Chondrocyte (in vitro differentiated cells): ENCODE measurements at regions not wholly inside any gene's neighbourhood (a gene's known extent, or its start where the extent isn't known, plus 50 kb on each side); places are given as distances from the start of the nearest gene placed in this dataset.

Experiments
- DNase-seq: peaks from one replicate; pipeline ENCODE4 v3.0.0; 2021; ENCODE audit warnings: mixed read lengths, low spot score
- H3K27ac Mint-ChIP-seq: one replicate; pipeline ENCODE4 v1.8.0; 2021; ENCODE audit warnings: mild to moderate bottlenecking, moderate library complexity, mixed read lengths; ENCODE audit not compliant: unreplicated experiment
- H3K27me3 Mint-ChIP-seq: 2 replicates; pipeline ENCODE4 v1.8.0; 2021; ENCODE audit warnings: low read depth, mixed read lengths
- H3K36me3 Mint-ChIP-seq: 2 replicates; pipeline ENCODE4 v1.8.0; 2021; ENCODE audit warnings: low read depth, mixed read lengths
- H3K4me1 Mint-ChIP-seq: 2 replicates; pipeline ENCODE4 v1.8.0; 2021; ENCODE audit warnings: low read depth, mild to moderate bottlenecking, mixed read lengths
- H3K4me3 Mint-ChIP-seq: one replicate; pipeline ENCODE4 v1.8.0; 2021; ENCODE audit warnings: mild to moderate bottlenecking, moderate library complexity, mixed read lengths; ENCODE audit not compliant: unreplicated experiment
- H3K9me3 Mint-ChIP-seq: 2 replicates; pipeline ENCODE4 v1.8.0; 2021; ENCODE audit warnings: low read depth, mixed read lengths
- TF ChIP-seq, protein P1 (sequence below): fragments of 200-600 bp; sonication (generic); IDR thresholded peaks from 2 replicates; pipeline ENCODE4 v1.5.0; 2021; ENCODE audit warnings: antibody characterized with exemption, mild to moderate bottlenecking, moderate library complexity

DNA sequence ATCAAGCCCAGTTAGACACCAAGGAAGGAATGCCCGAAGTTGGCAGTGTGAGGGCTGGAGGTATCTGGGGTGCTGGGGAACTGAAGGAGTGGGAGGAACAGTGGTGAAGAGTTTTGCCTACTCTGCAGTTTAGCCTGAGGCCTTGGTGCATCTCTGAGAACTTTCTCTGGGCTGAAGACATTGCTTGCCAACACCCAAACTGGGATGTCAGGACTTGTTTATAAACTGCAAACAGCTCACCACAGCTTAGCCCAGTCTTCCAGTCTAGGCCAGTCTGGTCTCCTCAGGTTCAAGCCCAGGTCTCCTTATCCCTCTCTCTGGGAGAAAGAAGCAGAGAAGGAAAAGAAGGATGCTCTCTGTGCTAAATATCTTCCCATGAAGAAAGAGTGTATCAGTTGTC is 68.0 kb upstream of the BOC start:
- H3K9me3 Mint-ChIP-seq = peaks cover under 1% of the 10 kb centered on the region
- H3K27me3 Mint-ChIP-seq = no peaks in the 10 kb centered on the region
- no peak overlapping the region for H3K27ac Mint-ChIP-seq
- no peak overlapping the region for H3K4me3 Mint-ChIP-seq
- H3K36me3 Mint-ChIP-seq = no peaks in the 10 kb centered on the region
- no peak for DNase-seq
- TF ChIP-seq, protein P1, sequence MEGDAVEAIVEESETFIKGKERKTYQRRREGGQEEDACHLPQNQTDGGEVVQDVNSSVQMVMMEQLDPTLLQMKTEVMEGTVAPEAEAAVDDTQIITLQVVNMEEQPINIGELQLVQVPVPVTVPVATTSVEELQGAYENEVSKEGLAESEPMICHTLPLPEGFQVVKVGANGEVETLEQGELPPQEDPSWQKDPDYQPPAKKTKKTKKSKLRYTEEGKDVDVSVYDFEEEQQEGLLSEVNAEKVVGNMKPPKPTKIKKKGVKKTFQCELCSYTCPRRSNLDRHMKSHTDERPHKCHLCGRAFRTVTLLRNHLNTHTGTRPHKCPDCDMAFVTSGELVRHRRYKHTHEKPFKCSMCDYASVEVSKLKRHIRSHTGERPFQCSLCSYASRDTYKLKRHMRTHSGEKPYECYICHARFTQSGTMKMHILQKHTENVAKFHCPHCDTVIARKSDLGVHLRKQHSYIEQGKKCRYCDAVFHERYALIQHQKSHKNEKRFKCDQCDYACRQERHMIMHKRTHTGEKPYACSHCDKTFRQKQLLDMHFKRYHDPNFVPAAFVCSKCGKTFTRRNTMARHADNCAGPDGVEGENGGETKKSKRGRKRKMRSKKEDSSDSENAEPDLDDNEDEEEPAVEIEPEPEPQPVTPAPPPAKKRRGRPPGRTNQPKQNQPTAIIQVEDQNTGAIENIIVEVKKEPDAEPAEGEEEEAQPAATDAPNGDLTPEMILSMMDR = no peak
- H3K4me1 Mint-ChIP-seq = peaks cover 18% of the 10 kb centered on the region

DNA sequence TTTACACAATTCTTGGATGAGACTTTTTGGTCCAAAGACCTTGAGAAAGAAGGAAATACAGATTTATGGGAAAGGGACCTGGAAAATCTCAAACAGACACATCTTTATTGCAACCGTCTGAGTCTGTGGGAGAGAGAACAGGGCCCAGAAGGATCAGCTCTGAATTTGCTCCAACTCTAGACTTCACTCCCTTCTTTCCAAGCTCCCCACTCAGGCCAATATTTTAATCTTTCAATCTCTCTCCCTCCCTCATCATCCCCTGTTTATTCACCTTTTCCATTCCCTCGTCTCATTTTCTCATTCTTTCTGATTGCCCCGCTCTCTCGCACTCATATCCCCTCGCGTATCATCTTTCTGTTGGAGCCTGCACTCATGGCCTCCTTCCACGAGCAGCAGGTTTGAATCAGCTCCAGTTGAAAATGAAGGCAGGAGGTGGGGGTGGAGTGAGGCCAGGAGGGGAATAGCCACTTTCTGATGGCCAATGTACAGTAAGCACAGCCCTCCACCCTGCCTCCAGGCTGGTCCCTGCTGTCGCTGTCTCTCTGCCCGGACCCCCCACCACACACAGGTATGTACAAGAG is 63.6 kb upstream of the BOC start:
- no peak for DNase-seq
- H3K4me3 Mint-ChIP-seq = no peak overlapping the region
- TF ChIP-seq, protein P1 = no peak
- no peak overlapping the region for H3K27ac Mint-ChIP-seq
- H3K27me3 Mint-ChIP-seq = no peaks in the 10 kb centered on the region
- no peaks in the 10 kb centered on the region for H3K36me3 Mint-ChIP-seq
- H3K9me3 Mint-ChIP-seq = no peaks in the 10 kb centered on the region
- peaks cover 27% of the 10 kb centered on the region for H3K4me1 Mint-ChIP-seq

DNA sequence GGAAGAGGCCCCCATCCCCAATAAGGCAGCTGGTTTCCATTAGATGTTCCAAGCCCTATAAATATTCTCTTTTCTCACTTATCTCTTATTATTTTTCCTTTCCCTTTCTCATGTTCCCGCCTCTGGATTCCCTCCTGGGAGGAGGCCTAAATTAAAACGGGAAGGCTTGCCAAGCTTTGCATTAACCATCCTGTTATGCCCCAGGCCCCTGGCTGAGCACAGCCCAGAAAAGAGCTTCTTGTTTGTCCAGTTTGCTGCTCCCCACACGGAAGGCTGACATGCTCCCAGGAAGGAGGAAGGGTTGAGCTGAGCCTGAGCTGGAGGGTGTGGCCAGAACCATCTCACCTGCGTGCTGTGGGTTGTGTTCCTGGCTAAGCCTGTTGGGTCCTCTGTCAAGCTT is 63.1 kb upstream of the BOC start:
- H3K4me3 Mint-ChIP-seq = no peak overlapping the region
- TF ChIP-seq, protein P1 = no peak
- H3K9me3 Mint-ChIP-seq = no peaks in the 10 kb centered on the region
- H3K27me3 Mint-ChIP-seq = no peaks in the 10 kb centered on the region
- H3K4me1 Mint-ChIP-seq = peaks cover 28% of the 10 kb centered on the region
- H3K27ac Mint-ChIP-seq = no peak overlapping the region
- no peaks in the 10 kb centered on the region for H3K36me3 Mint-ChIP-seq
- no peak for DNase-seq

DNA sequence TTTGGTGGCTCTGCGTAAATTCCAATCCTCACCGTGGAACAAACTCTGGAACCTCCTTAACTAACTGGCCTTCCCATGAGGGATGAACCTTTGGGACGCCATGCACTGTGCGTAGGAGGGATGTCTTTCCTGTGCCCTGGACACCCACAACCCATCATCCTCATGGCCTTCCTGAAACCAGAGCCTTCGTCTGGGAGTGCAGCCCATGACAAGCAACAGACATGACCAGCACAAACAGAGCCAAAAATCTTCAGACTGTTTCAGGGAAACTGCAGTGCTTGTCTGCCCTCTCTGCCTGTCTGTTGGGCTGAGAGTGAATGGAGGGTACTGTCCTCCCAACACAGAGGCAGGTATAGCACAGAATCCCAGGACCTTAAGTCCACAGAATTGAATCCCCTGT is 61.1 kb upstream of the BOC start:
- DNase-seq = no peak
- Mint-ChIP-seq H3K9me3 (no peaks in the 10 kb centered on the region), H3K4me3 (no peak overlapping the region), H3K27ac (no peak overlapping the region), H3K36me3 (no peaks in the 10 kb centered on the region), H3K27me3 (no peaks in the 10 kb centered on the region), H3K4me1 (peaks cover 36% of the 10 kb centered on the region)
- TF ChIP-seq, protein P1 = no peak

DNA sequence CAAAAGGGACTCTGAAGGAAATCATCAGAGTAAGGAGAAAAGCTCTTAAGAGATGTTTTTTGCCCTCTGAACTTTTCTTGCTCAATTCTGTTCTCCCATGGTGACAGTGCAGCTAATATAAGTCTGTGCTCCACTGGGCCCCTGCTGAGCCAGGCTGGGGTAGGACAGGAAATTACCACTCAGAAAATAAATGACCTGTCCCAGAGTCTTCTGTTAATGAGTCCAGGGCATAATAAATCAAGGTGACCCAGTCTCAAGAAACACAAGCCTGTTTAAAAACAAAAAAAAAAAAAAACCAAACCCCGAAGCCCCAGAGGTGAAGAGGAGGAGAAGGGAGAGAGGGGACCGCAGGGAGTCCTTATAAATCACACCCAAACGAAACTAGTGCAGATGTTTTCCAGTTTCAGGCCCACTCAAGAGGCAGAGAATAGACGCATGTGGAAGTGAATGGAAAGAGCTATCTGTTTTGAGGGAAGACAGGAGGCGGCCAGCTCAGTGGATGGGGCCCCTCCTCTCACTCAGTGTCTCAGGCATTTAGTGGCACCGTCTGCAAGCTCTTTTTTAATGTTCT is 59.8 kb upstream of the BOC start:
- Mint-ChIP-seq H3K9me3 (no peaks in the 10 kb centered on the region), H3K4me1 (peaks cover 32% of the 10 kb centered on the region)

More for the DNA sequence above, 59.8 kb upstream of the BOC start:
- no peak overlapping the region for H3K4me3 Mint-ChIP-seq
- TF ChIP-seq, protein P1 = no peak
- H3K36me3 Mint-ChIP-seq = no peaks in the 10 kb centered on the region
- H3K27ac Mint-ChIP-seq = no peak overlapping the region
- H3K27me3 Mint-ChIP-seq = no peaks in the 10 kb centered on the region
- DNase-seq = no peak
